ENCODE measurements at regions not wholly inside any gene's neighbourhood (a gene's known extent, or its start where the extent isn't known, plus 50 kb on each side); places are given as distances from the start of the nearest gene placed in this dataset.
A peak's percentile ranks its signal among the peaks of the same experiment; 100 is the strongest.

GRCh38 chr7:52862321-52862720 is 173.1 kb upstream of the POM121L12 start:
- Histone ChIP-seq H3K9me3 (replicated peaks) (peaks cover 51% of the 10 kb centered on the region), H3K4me3 (no peak overlapping the region), H3K27ac (replicated peaks) (peak overlapping the region; percentile 52), H3K4me1 (no peaks in the 10 kb centered on the region), H3K36me3 (no peaks in the 10 kb centered on the region), H3K27me3 (ENCODE audit: low read depth) (no peaks in the 10 kb centered on the region)
- no peak for TF ChIP-seq CTCF (IDR thresholded peaks at IDR 0.05; ENCODE audit: borderline replicate concordance)
- intact Hi-C loops (cut with micrococcal nuclease) = no loop called here
- no peak for DNase-seq

- TF ChIP-seq CTCF (IDR thresholded peaks at IDR 0.05; ENCODE audit: borderline replicate concordance) = no peak
- H3K27ac ChIP-seq (replicated peaks) = no peak overlapping the region
- H3K4me3 ChIP-seq = no peak overlapping the region
- H3K9me3 ChIP-seq (replicated peaks) = peaks cover 2% of the 10 kb centered on the region
- DNase-seq = no peak
- no peaks in the 10 kb centered on the region for H3K36me3 ChIP-seq
- intact Hi-C loops (cut with micrococcal nuclease) = no loop called here
- no peaks in the 10 kb centered on the region for H3K4me1 ChIP-seq
- H3K27me3 ChIP-seq (ENCODE audit: low read depth) = no peaks in the 10 kb centered on the region
These were observed 178.1 kb upstream of the POM121L12 start for GRCh38 chr7:52857367-52857766.

GRCh38 chr7:52854681-52855080 is 180.8 kb upstream of the POM121L12 start:
- TF ChIP-seq CTCF (IDR thresholded peaks at IDR 0.05; ENCODE audit: borderline replicate concordance) = no peak
- Histone ChIP-seq H3K27me3 (ENCODE audit: low read depth) (no peaks in the 10 kb centered on the region), H3K36me3 (no peaks in the 10 kb centered on the region), H3K27ac (replicated peaks) (no peak overlapping the region), H3K4me1 (no peaks in the 10 kb centered on the region), H3K4me3 (no peak overlapping the region), H3K9me3 (replicated peaks) (no peaks in the 10 kb centered on the region)
- intact Hi-C loops (cut with micrococcal nuclease) = no loop called here
- no peak for DNase-seq

- peaks cover 15% of the 10 kb centered on the region for H3K9me3 ChIP-seq (replicated peaks)
- no peak overlapping the region for H3K27ac ChIP-seq (replicated peaks)
- DNase-seq = no peak
- H3K27me3 ChIP-seq (ENCODE audit: low read depth) = no peaks in the 10 kb centered on the region
- no peaks in the 10 kb centered on the region for H3K4me1 ChIP-seq
- no peaks in the 10 kb centered on the region for H3K36me3 ChIP-seq
- intact Hi-C loops (cut with micrococcal nuclease) = no loop called here
- TF ChIP-seq CTCF (IDR thresholded peaks at IDR 0.05; ENCODE audit: borderline replicate concordance) = no peak
- H3K4me3 ChIP-seq = no peak overlapping the region
These were observed 183.9 kb upstream of the POM121L12 start for GRCh38 chr7:52851547-52851946.

GRCh38 chr7:52843436-52843835 is 192.0 kb upstream of the POM121L12 start:
- TF ChIP-seq CTCF (IDR thresholded peaks at IDR 0.05; ENCODE audit: borderline replicate concordance) = no peak
- intact Hi-C loops (cut with micrococcal nuclease) = no loop called here

More at GRCh38 chr7:52843436-52843835, 192.0 kb upstream of the POM121L12 start:
- no peaks in the 10 kb centered on the region for H3K36me3 ChIP-seq
- H3K27me3 ChIP-seq (ENCODE audit: low read depth) = no peaks in the 10 kb centered on the region
- H3K4me3 ChIP-seq = no peak overlapping the region
- H3K27ac ChIP-seq (replicated peaks) = no peak overlapping the region
- no peak for DNase-seq
- no peaks in the 10 kb centered on the region for H3K4me1 ChIP-seq
- H3K9me3 ChIP-seq (replicated peaks) = peaks cover 6% of the 10 kb centered on the region
